ENCODE measurements at regions not wholly inside any gene's neighbourhood (a gene's known extent, or its start where the extent isn't known, plus 50 kb on each side); places are given as distances from the start of the nearest gene placed in this dataset.

DNA sequence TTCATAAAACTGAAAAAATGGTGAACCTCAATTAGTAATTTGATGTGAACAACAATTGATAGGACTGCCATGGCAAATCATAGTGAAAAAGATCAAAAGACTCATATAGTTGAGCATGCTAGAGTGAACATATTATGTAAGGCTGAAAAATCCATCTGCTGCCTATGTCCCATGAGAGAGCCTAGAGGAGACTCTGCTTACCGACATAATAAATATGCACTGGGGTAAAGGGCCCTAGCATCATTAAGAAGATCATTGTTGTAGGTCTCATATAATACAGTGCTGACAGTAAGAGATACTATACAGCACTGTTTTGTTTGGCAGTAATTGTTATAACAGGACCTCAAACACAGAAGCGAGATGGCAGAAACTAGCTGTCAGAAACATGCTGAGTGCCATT is 229.0 kb downstream of the PABPC4L start:
- Histone ChIP-seq H3K27me3 (ENCODE audit: insufficient read depth, poor library complexity, severe bottlenecking) (no peaks in the 10 kb centered on the region), H3K4me3 (replicated peaks; ENCODE audit: insufficient read depth, low read length) (no peak overlapping the region), H3K27ac (replicated peaks) (no peak overlapping the region)
- no peak for DNase-seq (ENCODE audit: low read depth in 1 of 2, low spot score in 1 of 2)
- TF ChIP-seq POLR2AphosphoS5 (IDR thresholded peaks at IDR 0.05; ENCODE audit: low read depth): no peak
- TF ChIP-seq GABPA (IDR thresholded peaks at IDR 0.05; ENCODE audit: low read depth): no peak
- TF ChIP-seq, protein P1, sequence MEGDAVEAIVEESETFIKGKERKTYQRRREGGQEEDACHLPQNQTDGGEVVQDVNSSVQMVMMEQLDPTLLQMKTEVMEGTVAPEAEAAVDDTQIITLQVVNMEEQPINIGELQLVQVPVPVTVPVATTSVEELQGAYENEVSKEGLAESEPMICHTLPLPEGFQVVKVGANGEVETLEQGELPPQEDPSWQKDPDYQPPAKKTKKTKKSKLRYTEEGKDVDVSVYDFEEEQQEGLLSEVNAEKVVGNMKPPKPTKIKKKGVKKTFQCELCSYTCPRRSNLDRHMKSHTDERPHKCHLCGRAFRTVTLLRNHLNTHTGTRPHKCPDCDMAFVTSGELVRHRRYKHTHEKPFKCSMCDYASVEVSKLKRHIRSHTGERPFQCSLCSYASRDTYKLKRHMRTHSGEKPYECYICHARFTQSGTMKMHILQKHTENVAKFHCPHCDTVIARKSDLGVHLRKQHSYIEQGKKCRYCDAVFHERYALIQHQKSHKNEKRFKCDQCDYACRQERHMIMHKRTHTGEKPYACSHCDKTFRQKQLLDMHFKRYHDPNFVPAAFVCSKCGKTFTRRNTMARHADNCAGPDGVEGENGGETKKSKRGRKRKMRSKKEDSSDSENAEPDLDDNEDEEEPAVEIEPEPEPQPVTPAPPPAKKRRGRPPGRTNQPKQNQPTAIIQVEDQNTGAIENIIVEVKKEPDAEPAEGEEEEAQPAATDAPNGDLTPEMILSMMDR (IDR thresholded peaks at IDR 0.05; ENCODE audit: insufficient read depth, low read length): no peak
- TF ChIP-seq SPI1 (IDR thresholded peaks at IDR 0.05; ENCODE audit: borderline replicate concordance, low read depth): no peak
- TF ChIP-seq REST (IDR thresholded peaks at IDR 0.05; ENCODE audit: insufficient replicate concordance, low read depth): no peak

- no peak for TF ChIP-seq GABPA (IDR thresholded peaks at IDR 0.05; ENCODE audit: low read depth)
- TF ChIP-seq, protein P1 (IDR thresholded peaks at IDR 0.05; ENCODE audit: insufficient read depth, low read length): no peak
- no peak for TF ChIP-seq REST (IDR thresholded peaks at IDR 0.05; ENCODE audit: insufficient replicate concordance, low read depth)
- TF ChIP-seq POLR2AphosphoS5 (IDR thresholded peaks at IDR 0.05; ENCODE audit: low read depth): no peak
- no peak for TF ChIP-seq SPI1 (IDR thresholded peaks at IDR 0.05; ENCODE audit: borderline replicate concordance, low read depth)
- no peak for DNase-seq (ENCODE audit: low read depth in 1 of 2, low spot score in 1 of 2)
Observed at GRCh38 chr4:133969202-133969848, 232.3 kb downstream of the PABPC4L start.

DNA sequence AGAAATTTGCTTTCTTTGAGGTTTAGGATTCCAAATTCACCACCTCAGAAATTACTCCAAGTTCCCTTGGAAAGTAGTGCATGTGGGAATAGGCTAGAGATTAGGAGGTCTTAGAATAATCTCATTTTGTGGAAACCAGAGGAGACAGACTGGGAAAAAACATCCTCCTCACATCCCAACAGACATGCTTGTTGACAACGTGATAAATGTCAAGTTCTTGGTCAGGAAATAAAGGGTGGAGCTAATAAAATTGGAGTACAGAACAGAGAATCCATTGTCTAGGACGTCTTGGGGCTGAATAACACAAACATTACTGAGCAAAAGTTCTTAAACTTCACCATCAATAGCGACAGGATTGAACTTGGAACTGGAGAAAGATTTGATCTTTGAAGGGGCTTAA is 233.4 kb downstream of the PABPC4L start:
- Histone ChIP-seq H3K27ac (replicated peaks) (no peak overlapping the region), H3K4me3 (replicated peaks; ENCODE audit: insufficient read depth, low read length) (no peak overlapping the region), H3K27me3 (ENCODE audit: insufficient read depth, poor library complexity, severe bottlenecking) (no peaks in the 10 kb centered on the region)
- TF ChIP-seq SPI1 (IDR thresholded peaks at IDR 0.05; ENCODE audit: borderline replicate concordance, low read depth) (no peak), REST (IDR thresholded peaks at IDR 0.05; ENCODE audit: insufficient replicate concordance, low read depth) (no peak), GABPA (IDR thresholded peaks at IDR 0.05; ENCODE audit: low read depth) (no peak), POLR2AphosphoS5 (IDR thresholded peaks at IDR 0.05; ENCODE audit: low read depth) (no peak)
- TF ChIP-seq, protein P1 (IDR thresholded peaks at IDR 0.05; ENCODE audit: insufficient read depth, low read length): no peak
- DNase-seq (ENCODE audit: low read depth in 1 of 2, low spot score in 1 of 2): no peak

More at GRCh38 chr4:133969202-133969848, 232.3 kb downstream of the PABPC4L start:
- Histone ChIP-seq H3K27ac (replicated peaks) (no peak overlapping the region), H3K4me3 (replicated peaks; ENCODE audit: insufficient read depth, low read length) (no peak overlapping the region), H3K27me3 (ENCODE audit: insufficient read depth, poor library complexity, severe bottlenecking) (no peaks in the 10 kb centered on the region)
